Fibroblast of lung (primary cell): ENCODE measurements at regions not wholly inside any gene's neighbourhood (a gene's known extent, or its start where the extent isn't known, plus 50 kb on each side); places are given as distances from the start of the nearest gene placed in this dataset.

ENCODE experiments used
- DNase-seq, 2 donors: peaks; one replicate each; pipeline versions ENCODE4 v3.0.0 to v3.0.0-alpha.2; 2010; ENCODE audit warnings: low read depth in 2 of 2
- H2AFZ ChIP-seq: 2 replicates; pipeline ENCODE4 v1.5.1; 2012; ENCODE audit warnings: low read length, control low read depth, inconsistent platforms
- H3K27ac ChIP-seq: 2 replicates; pipeline ENCODE4 v1.5.1; 2011; ENCODE audit warnings: low read length, control low read depth; ENCODE audit not compliant: insufficient read depth
- H3K27me3 ChIP-seq: 2 replicates; pipeline ENCODE4 v1.5.1; 2011; ENCODE audit warnings: mild to moderate bottlenecking, low read length; ENCODE audit not compliant: control insufficient read depth, insufficient read depth
- H3K36me3 ChIP-seq: 2 replicates; pipeline ENCODE4 v1.5.1; 2011; ENCODE audit warnings: low read length; ENCODE audit not compliant: control insufficient read depth, insufficient read depth
- H3K4me1 ChIP-seq: 2 replicates; pipeline ENCODE4 v1.5.1; 2011; ENCODE audit warnings: low read length; ENCODE audit not compliant: control insufficient read depth, insufficient read depth; ENCODE audit errors: extremely low read depth
- H3K4me2 ChIP-seq: 2 replicates; pipeline ENCODE4 v1.5.1; 2011; ENCODE audit warnings: low read length, control low read depth; ENCODE audit not compliant: insufficient read depth; ENCODE audit errors: extremely low read depth
- H3K4me3 ChIP-seq, 4 experiments: fragments of 200-600 bp in 1 of 4; sonication (generic) in 1 of 4; replicated peaks in 1 of 4; 2 replicates each; pipeline ENCODE4 v1.5.1; 2011 to 2016; ENCODE audit warnings: low read length in 4 of 4, low read depth in 3 of 4, mild to moderate bottlenecking in 3 of 4, control low read depth in 2 of 4, inconsistent platforms in 1 of 4, mixed read lengths in 1 of 4; ENCODE audit not compliant: insufficient read depth in 1 of 4; ENCODE audit errors: control extremely low read depth in 1 of 4
- H3K79me2 ChIP-seq: 2 replicates; pipeline ENCODE4 v1.5.1; 2012; ENCODE audit warnings: mild to moderate bottlenecking, low read length, inconsistent platforms; ENCODE audit not compliant: control insufficient read depth, insufficient read depth
- H3K9ac ChIP-seq: 2 replicates; pipeline ENCODE4 v1.5.1; 2011; ENCODE audit warnings: mild to moderate bottlenecking, low read length, control low read depth; ENCODE audit not compliant: insufficient read depth
- H3K9me3 ChIP-seq: 2 replicates; pipeline ENCODE4 v1.5.1; 2012; ENCODE audit warnings: low read depth, low read length; ENCODE audit not compliant: control insufficient read depth, insufficient read depth
- H4K20me1 ChIP-seq: 2 replicates; pipeline ENCODE4 v1.5.1; 2011; ENCODE audit warnings: low read length; ENCODE audit not compliant: control insufficient read depth, insufficient read depth; ENCODE audit errors: extremely low read depth
- CTCF ChIP-seq, 2 donors: IDR thresholded peaks in 1 of 2; conservative IDR thresholded peaks in 1 of 2; 1 replicate in 1 of 2; 2 replicates in 1 of 2; pipeline ENCODE4 v1.5.1; 2011 to 2012; ENCODE audit warnings: low read length in 2 of 2, control low read depth in 1 of 2, inconsistent platforms in 1 of 2, low read depth in 1 of 2, mild to moderate bottlenecking in 1 of 2
- EZH2 ChIP-seq: IDR thresholded peaks from 2 replicates; pipeline ENCODE4 v1.5.1; 2012; ENCODE audit warnings: low read length, control low read depth, mild to moderate bottlenecking; ENCODE audit errors: missing control alignments

GRCh38 chr2:163462993-163463392 is 272.8 kb downstream of the FIGN start:
- no peak overlapping the region for H3K4me3 ChIP-seq
- DNase-seq: no peak
- H3K4me1 ChIP-seq: peaks cover 2% of the 10 kb centered on the region
- H4K20me1 ChIP-seq: no peaks in the 10 kb centered on the region
- no peak overlapping the region for H3K27ac ChIP-seq
- H3K27me3 ChIP-seq: no peaks in the 10 kb centered on the region
- H3K9me3 ChIP-seq: no peaks in the 10 kb centered on the region
- H3K9ac ChIP-seq: no peak overlapping the region
- no peaks in the 10 kb centered on the region for H3K36me3 ChIP-seq
- H3K79me2 ChIP-seq: no peaks in the 10 kb centered on the region
- H3K4me2 ChIP-seq: no peak overlapping the region
- no peak overlapping the region for H2AFZ ChIP-seq
- TF ChIP-seq EZH2 (no peak), CTCF (conservative IDR thresholded peaks at IDR 0.05 in 1 of 2, IDR thresholded peaks at IDR 0.05 in 1 of 2; ENCODE audit: low read depth in 1 of 2, low read length in 2 of 2) (no peak)

- Histone ChIP-seq H3K27ac (no peak overlapping the region), H3K4me3 (no peak overlapping the region), H3K79me2 (no peaks in the 10 kb centered on the region), H3K4me2 (no peak overlapping the region), H2AFZ (no peak overlapping the region), H3K9me3 (no peaks in the 10 kb centered on the region), H4K20me1 (no peaks in the 10 kb centered on the region), H3K4me1 (no peaks in the 10 kb centered on the region), H3K9ac (no peak overlapping the region), H3K36me3 (no peaks in the 10 kb centered on the region), H3K27me3 (no peaks in the 10 kb centered on the region)
- no peak for DNase-seq
- TF ChIP-seq CTCF (conservative IDR thresholded peaks at IDR 0.05 in 1 of 2, IDR thresholded peaks at IDR 0.05 in 1 of 2; ENCODE audit: low read depth in 1 of 2, low read length in 2 of 2) (no peak), EZH2 (no peak)
These were observed 275.8 kb downstream of the FIGN start for GRCh38 chr2:163459986-163460385.

GRCh38 chr2:163456953-163457743 is 278.7 kb downstream of the FIGN start:
- TF ChIP-seq CTCF (conservative IDR thresholded peaks at IDR 0.05 in 1 of 2, IDR thresholded peaks at IDR 0.05 in 1 of 2; ENCODE audit: low read depth in 1 of 2, low read length in 2 of 2) (no peak), EZH2 (no peak)
- DNase-seq: no peak
- Histone ChIP-seq H3K4me2 (no peak overlapping the region), H4K20me1 (no peaks in the 10 kb centered on the region), H3K36me3 (no peaks in the 10 kb centered on the region), H2AFZ (no peak overlapping the region), H3K4me1 (no peaks in the 10 kb centered on the region), H3K9ac (no peak overlapping the region), H3K4me3 (no peak overlapping the region), H3K79me2 (no peaks in the 10 kb centered on the region), H3K27ac (no peak overlapping the region), H3K9me3 (no peaks in the 10 kb centered on the region), H3K27me3 (no peaks in the 10 kb centered on the region)
